Neural cell (in vitro differentiated cells): ENCODE measurements at regions not wholly inside any gene's neighbourhood (a gene's known extent, or its start where the extent isn't known, plus 50 kb on each side); places are given as distances from the start of the nearest gene placed in this dataset.

Experiments used
- H2AFZ ChIP-seq: fragments of 200-600, 300-800 bp; sonication (generic), shearing (Covaris generic); 2 replicates; pipeline ENCODE4 v1.6.0; 2014; ENCODE audit warnings: low read depth, mild to moderate bottlenecking, antibody characterized with exemption, low read length, moderate library complexity
- H3F3A ChIP-seq: fragments of 200-600 bp; shearing (Covaris generic); 2 replicates; pipeline ENCODE4 v1.6.1; 2016; ENCODE audit warnings: mild to moderate bottlenecking, moderate library complexity, mixed read lengths, antibody characterized with exemption, low read length; ENCODE audit not compliant: insufficient read depth, poor library complexity, severe bottlenecking
- H3K27ac ChIP-seq: fragments of 200-600, 300-800 bp; sonication (generic), shearing (Covaris generic); 2 replicates; pipeline ENCODE4 v1.5.1; 2014; ENCODE audit warnings: mild to moderate bottlenecking, low read length, moderate library complexity
- H3K27me3 ChIP-seq: fragments of 300-800, 200-600 bp; sonication (generic), shearing (Covaris generic); 2 replicates; pipeline ENCODE4 v1.6.0; 2014; ENCODE audit warnings: mild to moderate bottlenecking, low read depth, low read length, moderate library complexity; ENCODE audit not compliant: insufficient read depth
- H3K36me3 ChIP-seq: fragments of 300-800, 200-600 bp; sonication (generic), shearing (Covaris generic); 2 replicates; pipeline ENCODE4 v1.5.1; 2014; ENCODE audit warnings: mild to moderate bottlenecking, antibody characterized with exemption, low read length, moderate library complexity; ENCODE audit not compliant: insufficient read depth
- H3K4me2 ChIP-seq: fragments of 300-800, 200-600 bp; sonication (generic), shearing (Covaris generic); 2 replicates; pipeline ENCODE4 v1.6.0; 2014; ENCODE audit warnings: mild to moderate bottlenecking, low read length
- H3K4me3 ChIP-seq: fragments of 300-800, 200-600 bp; sonication (generic), shearing (Covaris generic); 2 replicates; pipeline ENCODE4 v1.5.1; 2014; ENCODE audit warnings: mild to moderate bottlenecking, low read length, moderate library complexity
- H3K79me2 ChIP-seq: fragments of 200-600 bp; shearing (Covaris generic); replicated peaks from 2 replicates; pipeline ENCODE4 v1.6.0; 2014; ENCODE audit warnings: mild to moderate bottlenecking, low read length, moderate library complexity; ENCODE audit not compliant: insufficient read depth
- H3K9ac ChIP-seq: fragments of 300-800, 200-600 bp; sonication (generic), shearing (Covaris generic); 2 replicates; pipeline ENCODE4 v1.6.1; 2016; ENCODE audit warnings: mild to moderate bottlenecking, low read length, mixed read lengths
- H3K9me2 ChIP-seq: fragments of 200-600 bp; shearing (Covaris generic); 2 replicates; pipeline ENCODE4 v1.6.1; 2016; ENCODE audit warnings: mild to moderate bottlenecking, low read length, mixed read lengths; ENCODE audit not compliant: insufficient read depth
- H3K9me3 ChIP-seq: fragments of 200-600, 300-800 bp; sonication (generic), shearing (Covaris generic); 2 replicates; pipeline ENCODE4 v1.6.1; 2016; ENCODE audit warnings: mild to moderate bottlenecking, mixed run types, low read length, moderate library complexity, mixed read lengths
- H4K20me1 ChIP-seq: fragments of 200-600 bp; shearing (Covaris generic); 2 replicates; pipeline ENCODE4 v1.6.1; 2016; ENCODE audit warnings: mild to moderate bottlenecking, mixed run types; ENCODE audit not compliant: insufficient read depth
- CTCF ChIP-seq: fragments of 450-650 bp; IDR thresholded peaks from 2 replicates; pipeline ENCODE4 v1.5.1; 2014; ENCODE audit warnings: antibody characterized with exemption, mild to moderate bottlenecking, moderate library complexity; ENCODE audit not compliant: poor library complexity, severe bottlenecking
- EP300 ChIP-seq: fragments of 450-650 bp; conservative IDR thresholded peaks from 2 replicates; pipeline ENCODE4 v1.6.1; 2014; ENCODE audit warnings: antibody characterized with exemption, mild to moderate bottlenecking, moderate library complexity; ENCODE audit not compliant: poor library complexity, severe bottlenecking
- EZH2 ChIP-seq: fragments of 200-600, 300-800 bp; shearing (Covaris generic), sonication (generic); IDR thresholded peaks from 2 replicates; pipeline ENCODE4 v1.6.1; 2014; ENCODE audit warnings: antibody characterized with exemption, low read length, borderline replicate concordance, mild to moderate bottlenecking; ENCODE audit not compliant: insufficient read depth, poor library complexity, severe bottlenecking
- MXI1 ChIP-seq: fragments of 450-650 bp; conservative IDR thresholded peaks from 2 replicates; pipeline ENCODE4 v1.6.1; 2014; ENCODE audit warnings: antibody characterized with exemption, mild to moderate bottlenecking; ENCODE audit not compliant: poor library complexity, severe bottlenecking
- POLR2AphosphoS5 ChIP-seq: IDR thresholded peaks from 2 replicates; pipeline ENCODE4 v1.6.1; 2012
- RAD21 ChIP-seq: fragments of 450-650 bp; conservative IDR thresholded peaks from 2 replicates; pipeline ENCODE4 v1.6.1; 2014; ENCODE audit warnings: antibody characterized with exemption, mild to moderate bottlenecking, moderate library complexity
- REST ChIP-seq: IDR thresholded peaks from 2 replicates; pipeline ENCODE4 v1.6.1; 2012; ENCODE audit warnings: borderline replicate concordance
- SMC3 ChIP-seq: fragments of 450-650 bp; conservative IDR thresholded peaks from 2 replicates; pipeline ENCODE4 v1.6.1; 2014; ENCODE audit warnings: antibody characterized with exemption, mild to moderate bottlenecking, moderate library complexity; ENCODE audit not compliant: poor library complexity
- TAF1 ChIP-seq: IDR thresholded peaks from 2 replicates; pipeline ENCODE4 v1.6.1; 2012; ENCODE audit warnings: low read depth

- no peaks in the 10 kb centered on the region for H3K27me3 ChIP-seq
- no peaks in the 10 kb centered on the region for H3F3A ChIP-seq
- no peak overlapping the region for H2AFZ ChIP-seq
- no peaks in the 10 kb centered on the region for H4K20me1 ChIP-seq
- no peak overlapping the region for H3K9ac ChIP-seq
- H3K36me3 ChIP-seq, result no peaks in the 10 kb centered on the region
- H3K4me2 ChIP-seq, result no peak overlapping the region
- H3K27ac ChIP-seq, result no peak overlapping the region
- H3K9me3 ChIP-seq, result no peaks in the 10 kb centered on the region
- TF ChIP-seq RAD21, result no peak
- no peak for TF ChIP-seq TAF1
- TF ChIP-seq POLR2AphosphoS5, result no peak
- TF ChIP-seq EZH2, result no peak
- TF ChIP-seq SMC3, result no peak
- TF ChIP-seq EP300, result no peak
- no peak for TF ChIP-seq REST
- no peak for TF ChIP-seq MXI1
- TF ChIP-seq CTCF, result no peak
- H3K4me3 ChIP-seq, result no peak overlapping the region
- no peaks in the 10 kb centered on the region for H3K9me2 ChIP-seq
- no peaks in the 10 kb centered on the region for H3K79me2 ChIP-seq
These were observed 63.8 kb downstream of the SLITRK2 start for GRCh38 chrX:145881175-145881995.

- Histone ChIP-seq H3K4me2 (no peak overlapping the region), H4K20me1 (no peaks in the 10 kb centered on the region), H3K27me3 (no peaks in the 10 kb centered on the region), H3K4me3 (no peak overlapping the region), H3K9me3 (no peaks in the 10 kb centered on the region), H3K79me2 (no peaks in the 10 kb centered on the region), H3K9me2 (no peaks in the 10 kb centered on the region), H2AFZ (no peak overlapping the region), H3F3A (no peaks in the 10 kb centered on the region), H3K9ac (no peak overlapping the region), H3K36me3 (no peaks in the 10 kb centered on the region), H3K27ac (no peak overlapping the region)
- TF ChIP-seq EP300, result no peak
- TF ChIP-seq RAD21, result no peak
- TF ChIP-seq TAF1, result no peak
- TF ChIP-seq MXI1, result no peak
- TF ChIP-seq SMC3, result no peak
- TF ChIP-seq EZH2, result no peak
- no peak for TF ChIP-seq CTCF
- TF ChIP-seq REST, result no peak
- no peak for TF ChIP-seq POLR2AphosphoS5
These were observed 68.8 kb downstream of the SLITRK2 start for GRCh38 chrX:145886469-145886868.
